Prostate gland (tissue), 2 donors: ENCODE measurements at regions not wholly inside any gene's neighbourhood (a gene's known extent, or its start where the extent isn't known, plus 50 kb on each side); places are given as distances from the start of the nearest gene placed in this dataset.

Source experiments
- DNase-seq: peaks from one replicate; pipeline ENCODE4 v3.0.0-alpha.2; 2019; ENCODE audit warnings: low spot score
- H3K27ac ChIP-seq, 2 donors: fragments of 200-600 bp; sonication (generic); 2 replicates each; pipeline ENCODE4 v1.5.1; 2017 to 2019
- H3K27me3 ChIP-seq: fragments of 200-600 bp; sonication (generic); replicated peaks from 2 replicates; pipeline ENCODE4 v1.5.1; 2019; ENCODE audit not compliant: insufficient read depth
- H3K36me3 ChIP-seq, 2 donors: fragments of 200-600 bp; sonication (generic); 1 replicate in 1 of 2; 2 replicates in 1 of 2; pipeline versions ENCODE4 v1.5.1 to v1.8.1; 2017 to 2019
- H3K4me1 ChIP-seq: fragments of 200-600 bp; sonication (generic); replicated peaks from 2 replicates; pipeline ENCODE4 v1.5.1; 2019
- H3K4me3 ChIP-seq, 2 donors: fragments of 200-600 bp; sonication (generic); 2 replicates each; pipeline ENCODE4 v1.5.1; 2017 to 2019
- H3K9me3 ChIP-seq: fragments of 200-600 bp; sonication (generic); 2 replicates; pipeline ENCODE4 v1.5.1; 2017
- CTCF ChIP-seq, 4 experiments: fragments of 200-600 bp in 2 of 4; fragments of 450-650 bp in 2 of 4; sonication (generic) in 2 of 4; IDR thresholded peaks; 1 replicate in 3 of 4; 2 replicates in 1 of 4; pipeline ENCODE4 v1.5.1; 2016 to 2019; ENCODE audit warnings: antibody characterized with exemption in 4 of 4, mild to moderate bottlenecking in 2 of 4, moderate library complexity in 2 of 4
- POLR2A ChIP-seq: fragments of 450-650 bp; IDR thresholded peaks from one replicate; pipeline ENCODE4 v1.6.1; 2016; ENCODE audit warnings: antibody characterized with exemption, mild to moderate bottlenecking
- POLR2AphosphoS5 ChIP-seq: sonication (generic); formaldehyde crosslinking; IDR thresholded peaks from one replicate; pipeline ENCODE4 v1.6.1; 2017; ENCODE audit warnings: antibody characterized with exemption
- WGBS: methylation state at CpG from one replicate; pipeline ENCODE4 v1.1.5; 2018; 5-methylcytosine and 5-hydroxymethylcytosine counted together
- intact Hi-C: fragments of 100-400 bp; cut with DNase I; formaldehyde crosslinking; loops from one replicate; pipeline ENCODE4 v1.14.2; 2022

DNA sequence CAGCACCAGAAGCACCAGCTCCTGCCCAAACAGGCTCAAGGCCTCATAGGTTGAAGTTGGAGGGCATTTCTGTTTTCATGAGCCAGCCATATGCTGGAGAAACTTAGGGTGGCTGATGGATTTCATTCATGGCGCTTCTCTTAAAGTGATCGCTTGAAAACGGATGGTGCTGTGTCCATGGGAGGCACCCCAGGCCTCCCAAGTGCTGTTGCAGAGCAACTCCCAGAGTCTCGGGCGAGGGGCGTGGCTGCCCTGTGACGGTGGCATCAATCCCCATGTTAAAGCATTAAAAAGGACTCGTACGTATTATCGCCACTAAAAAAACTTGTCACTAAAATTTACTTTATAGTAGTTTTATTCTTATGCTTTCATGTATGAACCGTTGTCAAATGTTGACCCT lies 128.3 kb downstream of the MRPL36 start:
- no peak overlapping the region for H3K27ac ChIP-seq
- H3K4me3 ChIP-seq = no peak overlapping the region
- no peak for DNase-seq
- H3K36me3 ChIP-seq = no peaks in the 10 kb centered on the region
- intact Hi-C loops = no loop called here
- WGBS = 77% methylated on average over 11 of the region's 11 CpGs
- no peaks in the 10 kb centered on the region for H3K9me3 ChIP-seq
- no peaks in the 10 kb centered on the region for H3K27me3 ChIP-seq
- H3K4me1 ChIP-seq = no peaks in the 10 kb centered on the region
- no peak for TF ChIP-seq POLR2A
- TF ChIP-seq CTCF (IDR thresholded peaks at IDR 0.05) = no peak
- no peak for TF ChIP-seq POLR2AphosphoS5

- no peaks in the 10 kb centered on the region for H3K27me3 ChIP-seq
- H3K9me3 ChIP-seq = no peaks in the 10 kb centered on the region
- H3K4me3 ChIP-seq = no peak overlapping the region
- H3K36me3 ChIP-seq = no peaks in the 10 kb centered on the region
- H3K27ac ChIP-seq = no peak overlapping the region
- no peak for DNase-seq
- H3K4me1 ChIP-seq = no peaks in the 10 kb centered on the region
- intact Hi-C loops = no loop called here
- no peak for TF ChIP-seq POLR2AphosphoS5
- no peak for TF ChIP-seq POLR2A
- no peak for TF ChIP-seq CTCF (IDR thresholded peaks at IDR 0.05)
- 48% methylated on average over 2 of the region's 2 CpGs for WGBS
Measured at GRCh38 chr5:1670351-1670750, 129.3 kb downstream of the MRPL36 start.

DNA sequence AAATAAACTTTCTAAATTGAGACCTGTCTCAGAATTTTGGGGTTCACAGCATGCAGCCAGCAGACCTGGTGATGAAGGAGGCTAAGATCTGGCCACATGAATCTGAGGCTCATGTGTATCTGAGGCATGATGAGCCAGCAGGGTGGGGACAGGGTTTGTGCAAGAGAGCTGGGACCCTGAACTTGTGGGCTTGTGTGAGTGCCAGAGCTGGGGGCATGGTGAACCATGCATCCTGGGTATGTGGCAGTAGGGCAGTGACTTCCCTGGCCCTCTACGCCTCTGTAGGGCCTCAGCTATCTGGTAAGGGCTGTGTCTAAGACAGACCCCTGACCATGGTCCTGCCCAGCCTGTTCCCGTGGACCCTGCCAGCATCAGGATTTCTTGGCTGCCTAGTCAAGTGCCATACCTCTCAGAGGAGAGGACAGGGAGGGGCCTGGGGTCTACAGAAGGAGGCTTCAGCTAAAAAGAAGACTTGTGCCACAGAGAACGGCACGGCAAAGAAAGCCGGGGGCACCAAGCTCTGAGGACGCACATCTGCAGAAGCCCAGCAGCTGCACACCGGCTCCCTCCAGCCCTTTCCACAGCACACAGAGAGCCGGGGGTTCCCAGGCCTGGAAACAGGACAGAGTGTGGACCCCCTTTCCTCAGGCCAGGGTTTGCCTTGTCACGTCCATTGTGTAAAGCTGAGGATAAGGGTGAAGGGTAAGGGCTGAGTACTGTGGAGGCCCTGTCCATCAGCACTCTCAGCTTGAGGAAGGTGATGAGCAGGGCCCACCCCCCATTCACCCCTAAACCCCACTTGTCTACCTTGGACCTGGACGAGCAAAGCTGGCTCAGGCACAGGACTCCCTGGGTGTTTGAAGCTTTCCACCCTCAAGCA lies 130.1 kb downstream of the MRPL36 start:
- TF ChIP-seq POLR2AphosphoS5 (no peak), POLR2A (no peak), CTCF (IDR thresholded peaks at IDR 0.05) (no peak)
- no peak overlapping the region for H3K4me3 ChIP-seq
- intact Hi-C loops = no loop called here
- no peak overlapping the region for H3K27ac ChIP-seq
- no peaks in the 10 kb centered on the region for H3K4me1 ChIP-seq
- no peaks in the 10 kb centered on the region for H3K36me3 ChIP-seq
- no peaks in the 10 kb centered on the region for H3K27me3 ChIP-seq
- 83% methylated on average over 10 of the region's 10 CpGs for WGBS
- DNase-seq = no peak
- H3K9me3 ChIP-seq = no peaks in the 10 kb centered on the region

- H3K9me3 ChIP-seq = no peaks in the 10 kb centered on the region
- no peak overlapping the region for H3K4me3 ChIP-seq
- no peak for DNase-seq
Measured at GRCh38 chr5:1668141-1668721, 131.4 kb downstream of the MRPL36 start.

More at GRCh38 chr5:1668141-1668721, 131.4 kb downstream of the MRPL36 start:
- H3K27ac ChIP-seq = no peak overlapping the region
- WGBS = 29% methylated on average over 23 of the region's 23 CpGs
- no peaks in the 10 kb centered on the region for H3K4me1 ChIP-seq
- no peaks in the 10 kb centered on the region for H3K27me3 ChIP-seq
- H3K36me3 ChIP-seq = no peaks in the 10 kb centered on the region
- intact Hi-C loops = no loop called here
- TF ChIP-seq POLR2A = no peak
- no peak for TF ChIP-seq CTCF (IDR thresholded peaks at IDR 0.05)
- no peak for TF ChIP-seq POLR2AphosphoS5
